K562 (cell line): ENCODE measurements at regions not wholly inside any gene's neighbourhood (a gene's known extent, or its start where the extent isn't known, plus 50 kb on each side); places are given as distances from the start of the nearest gene placed in this dataset.

Source experiments
- ATAC-seq: fragments of 200-7000 bp; cut with Tn5 transposase; 3 replicates; pipeline ENCODE4 v1.9.1; 2020; ENCODE audit warnings: moderate library complexity
- BruUV-seq: library from RNA; stranded (reverse); fragments of 400-500 nt; replicated peaks from 2 replicates; lab custom pipeline; 2021; lab: Mats Ljungman, UMichigan
- CTCF ChIA-PET: fragments of 300-600 bp; formaldehyde crosslinking; extraction: SDS; loops from one replicate; lab custom pipeline; 2021; ENCODE audit warnings: low intra/inter-chr PET ratio; lab: Yijun Ruan, JAX
- POLR2A ChIA-PET: fragments of 300-600, 350-650 bp; sonication (Branson Sonifier 250); formaldehyde crosslinking; extraction: SDS; loops from one replicate; lab custom pipeline; 2021; ENCODE audit warnings: antibody characterized with exemption, inconsistent platforms; lab: Yijun Ruan, JAX
- DNase-seq, 4 experiments: peaks; one replicate each; pipeline versions ENCODE4 v3.0.0 to v3.0.0-alpha.2; 2011 to 2018; ENCODE audit warnings: low spot score in 3 of 4, mixed read lengths in 3 of 4; ENCODE audit errors: extremely low read depth in 1 of 4
- FAIRE-seq: peaks from 2 replicates; lab custom pipeline; 2011; peaks lifted over from hg19 to GRCh38; lab: Jason Lieb, UNC
- H2AFZ ChIP-seq: 2 replicates; pipeline ENCODE4 v1.6.0; 2011; ENCODE audit warnings: low read depth, low read length, control low read depth, inconsistent platforms
- H3K27ac ChIP-seq: fragments of 200-600 bp; 3 replicates; pipeline ENCODE4 v1.8.0; 2011; ENCODE audit warnings: low read depth, mild to moderate bottlenecking, control low read depth, inconsistent platforms, low read length, moderate library complexity, mixed read lengths; ENCODE audit errors: extremely low read depth
- H3K27me3 ChIP-seq, 2 experiments: fragments of 300-600 bp in 1 of 2; 2 replicates in 1 of 2; 3 replicates in 1 of 2; pipeline versions ENCODE4 v1.6.0 to v1.8.0; 2011; ENCODE audit warnings: inconsistent platforms in 2 of 2, low read length in 2 of 2, mild to moderate bottlenecking in 1 of 2, mixed read lengths in 1 of 2, moderate library complexity in 1 of 2; ENCODE audit not compliant: control insufficient read depth in 2 of 2, insufficient read depth in 2 of 2
- H3K36me3 ChIP-seq: fragments of 300-600 bp; 3 replicates; pipeline ENCODE4 v1.8.0; 2011; ENCODE audit warnings: mild to moderate bottlenecking, low read length, inconsistent platforms; ENCODE audit not compliant: control insufficient read depth, insufficient read depth
- H3K4me1 ChIP-seq, 2 experiments: fragments of 200-600 bp in 1 of 2; replicated peaks in 1 of 2; 2 replicates in 1 of 2; 3 replicates in 1 of 2; pipeline versions ENCODE4 v1.5.1 to v1.8.0; 2011; ENCODE audit warnings: inconsistent platforms in 2 of 2, low read length in 2 of 2, mild to moderate bottlenecking in 1 of 2, mixed read lengths in 1 of 2, moderate library complexity in 1 of 2; ENCODE audit not compliant: control insufficient read depth in 2 of 2, insufficient read depth in 2 of 2
- H3K4me2 ChIP-seq: 2 replicates; pipeline ENCODE4 v1.6.1; 2011; ENCODE audit warnings: low read length, control low read depth, inconsistent platforms, mixed read lengths; ENCODE audit not compliant: insufficient read depth
- H3K4me3 ChIP-seq: fragments of 200-600 bp; sonication (generic), shearing (Covaris generic); 2 replicates; pipeline ENCODE4 v1.5.1; 2016; ENCODE audit warnings: control low read depth, inconsistent platforms
- H3K79me2 ChIP-seq: fragments of 200-600 bp; 3 replicates; pipeline ENCODE4 v1.8.0; 2011; ENCODE audit warnings: low read length, inconsistent platforms; ENCODE audit not compliant: control insufficient read depth, insufficient read depth
- H3K9ac ChIP-seq, 2 experiments: 2 replicates each; pipeline versions ENCODE4 v1.6.0 to v1.6.1; 2011; ENCODE audit warnings: low read depth in 2 of 2, low read length in 2 of 2, control low read depth in 1 of 2, inconsistent platforms in 1 of 2, mild to moderate bottlenecking in 1 of 2, mixed read lengths in 1 of 2; ENCODE audit not compliant: insufficient read depth in 1 of 2
- H3K9me1 ChIP-seq: one replicate; pipeline ENCODE4 v1.6.0; 2011; ENCODE audit warnings: inconsistent platforms, mild to moderate bottlenecking, low read length, moderate library complexity; ENCODE audit not compliant: control insufficient read depth, insufficient read depth
- H3K9me3 ChIP-seq: replicated peaks from 2 replicates; pipeline ENCODE4 v1.5.1; 2011; ENCODE audit warnings: low read depth, low read length, inconsistent platforms; ENCODE audit not compliant: control insufficient read depth, insufficient read depth
- H4K20me1 ChIP-seq: replicated peaks from 2 replicates; pipeline ENCODE4 v1.6.1; 2011; ENCODE audit warnings: low read length, inconsistent platforms, mixed read lengths; ENCODE audit not compliant: control insufficient read depth, insufficient read depth
- CBX5 ChIP-seq: IDR thresholded peaks from 2 replicates; pipeline ENCODE4 v1.6.1; 2014; ENCODE audit warnings: low read depth, borderline replicate concordance
- CHD7 ChIP-seq: fragments of 200-600 bp; sonication (generic); IDR thresholded peaks from one replicate; pipeline ENCODE4 v1.6.1; 2012; ENCODE audit warnings: mild to moderate bottlenecking, low read depth, low read length, inconsistent platforms
- GTF3C2 ChIP-seq: IDR thresholded peaks from 3 replicates; pipeline ENCODE4 v1.6.1; 2011; ENCODE audit warnings: borderline replicate concordance, mild to moderate bottlenecking, moderate library complexity; ENCODE audit not compliant: insufficient read length; ENCODE audit errors: extremely low read depth
- HES1 ChIP-seq: fragments of 450-650 bp; IDR thresholded peaks from 2 replicates; pipeline ENCODE4 v1.6.1; 2016; ENCODE audit warnings: low read depth, mild to moderate bottlenecking, moderate library complexity
- NCOA2 ChIP-seq, 2 experiments: fragments of 450-650 bp; IDR thresholded peaks; 2 replicates each; pipeline ENCODE4 v1.6.1; 2018; ENCODE audit warnings: mild to moderate bottlenecking in 2 of 2, moderate library complexity in 1 of 2; ENCODE audit not compliant: partially characterized antibody in 2 of 2
- RBM14 ChIP-seq: fragments of 200-400 bp; formaldehyde crosslinking; IDR thresholded peaks from 2 replicates; pipeline ENCODE4 v1.6.1; 2018; ENCODE audit warnings: low read depth, mild to moderate bottlenecking, low read length, moderate library complexity, borderline replicate concordance; ENCODE audit not compliant: insufficient read depth
- SMARCA5 ChIP-seq: fragments of 450-650 bp; IDR thresholded peaks from 2 replicates; pipeline ENCODE4 v1.6.1; 2016
- ZNF212 ChIP-seq: fragments of 450-650 bp; formaldehyde crosslinking; IDR thresholded peaks from 2 replicates; pipeline ENCODE4 v1.4.0; 2020; ENCODE audit warnings: mild to moderate bottlenecking
- WGBS: fragments of 100-300 bp; shearing (Covaris generic); methylation state at CpG from one replicate; pipeline ENCODE4 v1.1.6; 2016; ENCODE audit warnings: low coverage, mixed read lengths; ENCODE audit not compliant: insufficient coverage; ENCODE audit errors: missing lambda C conversion rate; 5-methylcytosine and 5-hydroxymethylcytosine counted together
- in situ Hi-C: fragments of 300-500 bp; cut with MboI; formaldehyde crosslinking; loops from 4 replicates; pipeline ENCODE4 v1.15.0; 2018; ENCODE audit warnings: inconsistent platforms, mixed read lengths
- intact Hi-C: fragments of 100-400 bp; cut with micrococcal nuclease; formaldehyde crosslinking; loops from 2 replicates; pipeline ENCODE4 v1.14.2; 2022

- in situ Hi-C loops (no loop called here), intact Hi-C loops (no loop called here)
- Histone ChIP-seq H3K4me3 (no peak overlapping the region), H4K20me1 (no peaks in the 10 kb centered on the region), H3K9me1 (no peaks in the 10 kb centered on the region), H3K4me1 (no peaks in the 10 kb centered on the region), H3K4me2 (no peak overlapping the region), H2AFZ (no peak overlapping the region), H3K27me3 (no peaks in the 10 kb centered on the region), H3K27ac (no peak overlapping the region), H3K36me3 (no peaks in the 10 kb centered on the region), H3K79me2 (no peaks in the 10 kb centered on the region), H3K9me3 (no peaks in the 10 kb centered on the region), H3K9ac (no peak overlapping the region)
- ATAC-seq (no peak), FAIRE-seq (no peak), DNase-seq (no peak)
- BruUV-seq = no TSS peak
- CTCF ChIA-PET = no interaction called here
- POLR2A ChIA-PET = no interaction called here
- WGBS = 0% methylated on average over 1 of the region's 1 CpG
- TF ChIP-seq CHD7 (no peak), CBX5 (no peak), RBM14 (no peak), NCOA2 (IDR thresholded peaks at IDR 0.05; ENCODE audit: partially characterized antibody in 2 of 2) (no peak), SMARCA5 (no peak), HES1 (no peak), ZNF212 (CRISPR knock-in tag) (no peak), GTF3C2 (no peak)
These were observed 631.9 kb upstream of the PKN2 start for GRCh38 chr1:88052167-88052566.
